ENCODE measurements at regions not wholly inside any gene's neighbourhood (a gene's known extent, or its start where the extent isn't known, plus 50 kb on each side); places are given as distances from the start of the nearest gene placed in this dataset.

- Histone ChIP-seq H2BK12ac (ENCODE audit: insufficient read length, low read depth, low read length) (no peak overlapping the region), H3K27me3 (ENCODE audit: insufficient read depth, low read length) (no peaks in the 10 kb centered on the region), H4K20me1 (ENCODE audit: control insufficient read depth, insufficient read depth, insufficient read length) (no peaks in the 10 kb centered on the region), H3K4me1 (ENCODE audit: insufficient read depth, low read length) (0 out of 2 replicates have a peak, but pooled peaks cover 4% of the 10 kb centered on the region), H3K4me2 (ENCODE audit: insufficient read depth, insufficient read length, low read length) (no peak overlapping the region), H3K56ac (ENCODE audit: insufficient read length, low read depth, low read length) (no peak overlapping the region), H3K4ac (ENCODE audit: low read depth, low read length) (no peak overlapping the region), H3K79me1 (ENCODE audit: insufficient read depth, low read depth, low read length, poor library complexity, severe bottlenecking) (no peaks in the 10 kb centered on the region), H2BK15ac (ENCODE audit: low read depth, low read length) (no peak overlapping the region), H3K23ac (ENCODE audit: insufficient read length, low read depth, low read length) (no peak overlapping the region), H3K27ac (ENCODE audit: insufficient read length, low read depth, low read length) (no peak overlapping the region), H3K79me2 (ENCODE audit: insufficient read depth, low read length) (no peaks in the 10 kb centered on the region), H2BK120ac (ENCODE audit: low read depth, low read length, poor library complexity, severe bottlenecking) (no peak overlapping the region), H3K14ac (ENCODE audit: insufficient read depth, low read length) (no peak overlapping the region), H4K5ac (ENCODE audit: insufficient read length, low read depth, low read length) (no peak overlapping the region), H2BK20ac (ENCODE audit: low read depth, low read length, poor library complexity, severe bottlenecking) (no peak overlapping the region), H3T11ph (ENCODE audit: low read length) (no peak overlapping the region), H3K23me2 (ENCODE audit: insufficient read length, low read depth, low read length, poor library complexity, severe bottlenecking) (no peaks in the 10 kb centered on the region), H2AK5ac (ENCODE audit: insufficient read length, low read length) (no peak overlapping the region), H4K8ac (replicated peaks; ENCODE audit: insufficient read length, low read depth, low read length) (no peak overlapping the region), H4K91ac (ENCODE audit: insufficient read length, low read depth, low read length) (no peak overlapping the region), H2BK5ac (ENCODE audit: insufficient read length, low read length) (no peak overlapping the region), H3K9ac (ENCODE audit: extremely low read depth, insufficient read length, low read length) (no peak overlapping the region), H3K9me3 (ENCODE audit: control insufficient read depth, low read depth, low read length) (no peaks in the 10 kb centered on the region), H2AFZ (ENCODE audit: low read length) (no peak overlapping the region), H3K18ac (ENCODE audit: insufficient read length, low read depth, low read length) (no peak overlapping the region)
- Mint-ChIP-seq H3K36me3 (ENCODE audit: insufficient read depth in 1 of 3, low read depth in 3 of 3) (peaks cover 0 to 8% (median 3%) of the 10 kb centered on the region in 3 experiments; a peak in 2 of 7 replicates), H3K27ac (no peak overlapping the region), H3K4me3 (no peak overlapping the region), H3K9me3 (peaks cover 2 to 8% of the 10 kb centered on the region in 2 experiments; a peak in 2 of 5 replicates), H3K27me3 (ENCODE audit: low read depth) (no peaks in the 10 kb centered on the region), H3K4me1 (peaks cover 10 to 11% of the 10 kb centered on the region in 2 experiments)
- no CpG with 5 or more reads among the region's 3 CpGs for WGBS (ENCODE audit: extremely low coverage, insufficient read length, low lambda C conversion rate)
- no peak for DNase-seq
- TF ChIP-seq CTCF (conservative IDR thresholded peaks at IDR 0.05): no peak
Observed at GRCh38 chr17:13281626-13282025, 263.8 kb upstream of the ELAC2 start.

All from H9 (cell line).